ENCODE measurements at regions not wholly inside any gene's neighbourhood (a gene's known extent, or its start where the extent isn't known, plus 50 kb on each side); places are given as distances from the start of the nearest gene placed in this dataset.

- no peak for DNase-seq (ENCODE audit: low read depth in 2 of 2)
These were observed 1778.7 kb upstream of the MIR17HG start for GRCh38 chr13:89568746-89569145.

GRCh38 chr13:89571676-89572075 lies 1775.8 kb upstream of the MIR17HG start:
- DNase-seq (ENCODE audit: low read depth in 2 of 2): no peak

DNA sequence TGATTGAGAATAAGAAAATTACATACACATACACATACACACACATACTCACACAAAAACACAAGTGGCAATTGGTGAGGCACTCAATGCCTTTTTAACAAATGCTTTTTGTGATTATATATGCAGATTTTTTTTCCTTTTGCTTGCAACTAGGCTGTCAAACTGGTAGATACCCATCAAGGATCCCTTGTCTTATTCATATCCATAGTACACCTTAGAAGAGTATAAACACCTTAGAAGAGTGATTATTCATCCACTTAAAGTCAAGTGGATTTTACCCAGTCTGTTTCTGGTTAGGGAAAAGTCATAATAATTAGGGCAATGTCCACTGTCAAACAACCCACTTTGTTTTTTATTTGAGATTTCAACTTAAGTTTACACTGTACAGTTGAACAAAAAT lies 1773.4 kb upstream of the MIR17HG start:
- DNase-seq (ENCODE audit: low read depth in 2 of 2): no peak

DNA sequence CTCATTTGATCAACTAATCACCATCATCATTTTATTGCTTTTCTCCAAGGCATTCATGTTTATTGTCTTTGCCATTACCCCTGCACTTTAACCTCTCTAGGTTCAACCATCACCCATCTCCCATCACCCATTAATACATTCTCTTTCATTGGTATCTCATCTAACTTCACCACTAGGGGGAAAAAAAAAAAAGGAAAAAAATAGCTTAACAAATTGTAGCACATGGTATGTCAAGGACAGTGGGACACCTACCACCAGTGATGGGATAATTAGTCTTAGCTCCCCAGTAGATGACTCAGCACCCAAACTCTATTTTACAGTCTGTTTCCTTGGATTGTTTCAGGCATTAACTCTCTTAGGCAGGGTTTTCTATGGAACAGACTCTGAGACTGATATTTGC lies 1770.2 kb upstream of the MIR17HG start:
- DNase-seq (ENCODE audit: low read depth in 2 of 2): no peak

DNA sequence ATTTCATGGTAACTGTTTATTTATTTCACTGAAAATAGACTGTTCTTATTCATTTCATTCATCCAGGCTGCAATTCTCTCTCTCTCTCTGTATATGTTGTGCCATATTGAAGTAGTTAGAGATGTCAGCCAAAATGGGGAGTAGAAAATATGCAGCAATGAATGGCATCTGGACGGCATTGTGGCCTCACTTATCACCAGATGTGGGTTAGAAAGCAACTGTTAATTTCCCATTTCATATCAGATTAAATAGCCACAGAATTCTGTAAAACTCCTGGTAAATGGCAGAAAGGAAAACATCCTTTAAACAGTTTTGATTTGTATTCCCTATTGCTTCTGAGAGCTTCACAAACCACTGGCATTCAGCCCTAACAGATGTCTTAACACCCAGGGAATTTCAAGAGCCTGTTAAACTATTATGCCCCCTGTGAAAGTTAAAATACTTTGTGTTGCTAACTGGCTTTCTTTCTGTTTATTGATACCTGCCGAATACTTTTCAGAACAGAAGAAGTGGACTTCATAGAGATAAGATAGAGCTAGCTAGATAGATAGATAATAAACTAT lies 1763.3 kb upstream of the MIR17HG start:
- no peak for DNase-seq (ENCODE audit: low read depth in 2 of 2)

GRCh38 chr13:89602655-89603054 lies 1744.8 kb upstream of the MIR17HG start:
- no peak for DNase-seq (ENCODE audit: low read depth in 2 of 2)

DNA sequence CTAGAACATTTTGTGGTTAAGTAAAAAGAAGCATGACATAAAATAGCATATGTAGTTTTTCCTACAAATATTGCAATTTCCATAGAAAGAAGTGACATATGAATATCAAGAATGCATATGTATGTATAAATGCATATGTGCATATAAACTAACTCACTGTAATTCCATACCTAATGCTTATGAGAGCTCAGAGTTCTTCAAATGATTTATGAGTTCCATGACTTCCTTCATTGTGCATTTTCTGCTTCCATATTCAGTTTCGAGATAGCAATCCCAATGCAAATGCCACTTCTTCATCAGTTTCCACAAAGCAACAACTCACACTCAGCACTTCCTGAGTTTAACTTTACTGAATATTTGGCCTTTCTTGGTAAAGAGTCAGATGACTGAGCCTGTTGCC lies 1744.3 kb upstream of the MIR17HG start:
- DNase-seq (ENCODE audit: low read depth in 2 of 2): no peak

- DNase-seq (ENCODE audit: low read depth in 2 of 2): no peak
These were observed 1738.2 kb upstream of the MIR17HG start for GRCh38 chr13:89609318-89609717.

GRCh38 chr13:89610331-89610730 lies 1737.2 kb upstream of the MIR17HG start:
- DNase-seq (ENCODE audit: low read depth in 2 of 2): no peak

DNA sequence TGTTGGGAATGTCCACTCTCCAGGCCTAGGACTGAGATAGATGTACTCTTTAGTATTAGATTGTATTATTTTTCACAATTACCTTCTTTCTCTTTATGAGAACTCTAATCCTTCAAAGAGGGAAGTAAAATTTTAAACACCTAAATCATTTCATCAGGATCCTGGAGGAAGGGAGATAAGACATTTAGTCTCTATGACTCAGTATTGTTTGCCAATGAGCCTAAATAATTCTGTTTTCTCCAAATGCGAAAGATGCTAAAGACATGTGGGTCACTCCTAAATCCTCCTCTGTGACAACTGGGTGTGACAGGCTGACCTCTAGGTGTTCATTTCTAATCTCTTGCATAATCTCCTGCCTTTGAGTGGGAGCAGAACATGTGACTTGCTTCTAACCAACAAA lies 1736.6 kb upstream of the MIR17HG start:
- DNase-seq (ENCODE audit: low read depth in 2 of 2): no peak

DNA sequence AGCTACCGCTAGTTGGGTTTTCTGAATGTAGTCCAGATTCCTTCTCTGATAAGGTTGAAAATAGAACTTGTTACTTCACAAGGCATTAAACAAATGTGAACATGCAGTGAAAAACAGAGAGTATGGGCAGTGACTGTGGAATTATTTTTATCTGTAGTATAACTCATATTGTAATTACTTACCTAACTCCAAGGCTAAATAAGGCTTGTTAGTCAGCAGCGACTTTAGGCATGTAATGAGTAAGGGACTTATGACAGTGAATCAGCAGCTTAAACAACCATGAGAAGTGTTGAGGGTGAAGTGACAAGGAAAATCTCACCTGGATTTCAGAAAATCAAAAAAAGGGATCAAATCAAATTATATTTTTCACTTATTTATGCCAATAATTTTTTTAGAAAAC lies 1719.5 kb upstream of the MIR17HG start:
- DNase-seq (ENCODE audit: low read depth in 2 of 2): no peak

GRCh38 chr13:89628567-89628966 lies 1718.9 kb upstream of the MIR17HG start:
- no peak for DNase-seq (ENCODE audit: low read depth in 2 of 2)

- DNase-seq (ENCODE audit: low read depth in 2 of 2): no peak
These were observed 1697.3 kb upstream of the MIR17HG start for GRCh38 chr13:89650226-89650625.

- DNase-seq (ENCODE audit: low read depth in 2 of 2): no peak
These were observed 1686.7 kb upstream of the MIR17HG start for GRCh38 chr13:89660752-89661151.

- no peak for DNase-seq (ENCODE audit: low read depth in 2 of 2)
These were observed 1673.6 kb upstream of the MIR17HG start for GRCh38 chr13:89673789-89674311.

- DNase-seq (ENCODE audit: low read depth in 2 of 2): no peak
These were observed 1668.9 kb upstream of the MIR17HG start for GRCh38 chr13:89678466-89679121.

GRCh38 chr13:89684896-89685295 lies 1662.6 kb upstream of the MIR17HG start:
- peak in 1 of 2 experiments; percentile 4 for DNase-seq (ENCODE audit: low read depth in 2 of 2)

GRCh38 chr13:89686171-89686570 lies 1661.3 kb upstream of the MIR17HG start:
- DNase-seq (ENCODE audit: low read depth in 2 of 2): no peak

- no peak for DNase-seq (ENCODE audit: low read depth in 2 of 2)
These were observed 1660.4 kb upstream of the MIR17HG start for GRCh38 chr13:89687066-89687465.

DNA sequence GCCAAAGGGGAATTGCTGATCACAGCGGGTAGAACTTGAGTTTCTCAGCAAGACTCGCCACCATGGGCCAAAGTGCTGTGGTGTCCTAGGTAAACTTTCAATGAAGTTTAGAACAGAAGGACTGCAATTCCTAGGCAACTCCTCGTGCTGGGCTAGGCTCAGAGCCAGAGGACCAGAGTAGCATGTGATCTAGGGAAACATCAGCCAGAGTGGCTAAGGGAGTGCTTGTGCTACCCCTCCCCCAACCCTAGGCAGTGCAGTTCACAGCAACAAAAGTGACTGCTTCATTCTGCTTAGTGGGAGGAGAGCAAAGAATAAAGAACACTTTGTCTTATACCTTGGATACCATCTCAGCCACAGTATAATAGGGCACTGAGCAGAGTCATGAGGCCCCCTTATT lies 1658.6 kb upstream of the MIR17HG start:
- DNase-seq (ENCODE audit: low read depth in 2 of 2): no peak

- no peak for DNase-seq (ENCODE audit: low read depth in 2 of 2)
These were observed 1653.0 kb upstream of the MIR17HG start for GRCh38 chr13:89694451-89694850.

- DNase-seq (ENCODE audit: low read depth in 2 of 2): no peak
These were observed 1651.9 kb upstream of the MIR17HG start for GRCh38 chr13:89695343-89696257.

DNA sequence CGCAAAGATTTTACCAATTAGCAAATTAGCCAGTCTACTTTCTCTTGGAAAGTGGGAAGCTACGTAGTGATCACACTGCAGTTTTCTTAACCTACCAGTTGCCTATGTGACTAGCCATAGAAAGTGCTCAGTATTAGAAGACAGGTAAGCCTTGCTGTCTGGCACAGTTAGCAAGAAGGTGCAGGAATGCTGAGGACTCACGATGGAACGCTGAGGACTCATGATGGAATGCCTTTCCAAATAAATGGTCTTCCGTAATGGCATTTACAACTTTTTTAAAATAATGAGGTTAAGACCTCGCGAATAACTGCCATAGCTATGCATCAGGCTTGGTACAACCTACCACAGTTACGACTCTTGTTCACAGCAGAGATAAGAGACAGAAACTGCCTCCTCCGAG lies 1645.6 kb upstream of the MIR17HG start:
- DNase-seq (ENCODE audit: low read depth in 2 of 2): no peak

Data from fibroblast of skin of left quadriceps (primary cell).